GM18951 (cell line): ENCODE measurements at regions not wholly inside any gene's neighbourhood (a gene's known extent, or its start where the extent isn't known, plus 50 kb on each side); places are given as distances from the start of the nearest gene placed in this dataset.

ENCODE experiments used
- POLR2A ChIP-seq: IDR thresholded peaks from 4 replicates; pipeline ENCODE4 v1.6.1; 2011; ENCODE audit warnings: mild to moderate bottlenecking; ENCODE audit not compliant: insufficient read length, insufficient read depth; ENCODE audit errors: extremely low read depth
- in situ Hi-C: fragments of 300-500 bp; cut with MboI; formaldehyde crosslinking; loops from one replicate; pipeline ENCODE4 v1.12.0; 2022; ENCODE audit warnings: low sequenced_read_pairs, mixed read lengths, inconsistent platforms; ENCODE audit not compliant: unreplicated experiment

- in situ Hi-C loops, result no loop called here
- no peak for TF ChIP-seq POLR2A
Observed at GRCh38 chr1:8205771-8206170, 112.1 kb upstream of the SLC45A1 start.

GRCh38 chr1:8204826-8205225 lies 113.1 kb upstream of the SLC45A1 start:
- in situ Hi-C loops, result no loop called here
- no peak for TF ChIP-seq POLR2A

- in situ Hi-C loops, result no loop called here
- no peak for TF ChIP-seq POLR2A
Observed at GRCh38 chr1:8203551-8203950, 114.4 kb upstream of the SLC45A1 start.

GRCh38 chr1:8203056-8203455 lies 114.9 kb upstream of the SLC45A1 start:
- no peak for TF ChIP-seq POLR2A
- in situ Hi-C loops, result no loop called here

GRCh38 chr1:8202182-8202905 lies 115.6 kb upstream of the SLC45A1 start:
- TF ChIP-seq POLR2A, result no peak
- in situ Hi-C loops, result no loop called here

- TF ChIP-seq POLR2A, result no peak
- in situ Hi-C loops, result no loop called here
Observed at GRCh38 chr1:8201331-8201861, 116.5 kb upstream of the SLC45A1 start.

GRCh38 chr1:8200317-8201115 lies 117.4 kb upstream of the SLC45A1 start:
- in situ Hi-C loops, result no loop called here
- TF ChIP-seq POLR2A, result no peak

- in situ Hi-C loops, result no loop called here
Observed at GRCh38 chr1:8198522-8198921, 119.4 kb upstream of the SLC45A1 start.

GRCh38 chr1:8197493-8198282 lies 120.2 kb upstream of the SLC45A1 start:
- in situ Hi-C loops, result no loop called here
- no peak for TF ChIP-seq POLR2A

More at GRCh38 chr1:8198522-8198921, 119.4 kb upstream of the SLC45A1 start:
- TF ChIP-seq POLR2A, result no peak

GRCh38 chr1:8194481-8195227 lies 123.3 kb upstream of the SLC45A1 start:
- in situ Hi-C loops, result no loop called here
- no peak for TF ChIP-seq POLR2A

GRCh38 chr1:8193840-8194406 lies 124.0 kb upstream of the SLC45A1 start:
- in situ Hi-C loops, result no loop called here

GRCh38 chr1:8191474-8191873 lies 126.4 kb upstream of the SLC45A1 start:
- no peak for TF ChIP-seq POLR2A

More at GRCh38 chr1:8193840-8194406, 124.0 kb upstream of the SLC45A1 start:
- TF ChIP-seq POLR2A, result no peak

More at GRCh38 chr1:8191474-8191873, 126.4 kb upstream of the SLC45A1 start:
- in situ Hi-C loops, result no loop called here
